ENCODE measurements at regions not wholly inside any gene's neighbourhood (a gene's known extent, or its start where the extent isn't known, plus 50 kb on each side); places are given as distances from the start of the nearest gene placed in this dataset.

DNA sequence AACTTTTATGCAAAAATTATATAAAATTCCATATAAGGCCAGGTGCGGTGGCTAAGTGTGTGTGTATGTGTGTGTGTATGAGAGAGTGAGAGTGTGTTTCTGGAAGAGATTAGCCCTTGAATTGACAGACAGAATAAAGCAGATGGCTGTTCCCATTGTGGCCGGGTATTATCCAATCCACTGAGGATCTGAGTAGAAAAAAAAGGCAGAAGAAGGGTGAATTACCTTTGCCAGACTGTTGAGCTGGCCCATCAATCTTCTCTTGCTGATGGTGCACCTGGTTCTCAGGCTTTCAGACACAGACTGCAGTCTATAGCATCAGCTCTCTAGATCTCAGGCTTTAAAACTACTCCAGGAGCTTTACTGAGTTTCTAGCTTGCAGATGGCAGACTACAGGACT, 92.2 kb upstream of the SLIT2 start:
- BruUV-seq (replicated peaks) = no TSS peak
- ATAC-seq = no peak
- TF ChIP-seq ELK1 (IDR thresholded peaks at IDR 0.05; ENCODE audit: low read depth, low read length) (no peak), SMC3 (IDR thresholded peaks at IDR 0.05; ENCODE audit: borderline replicate concordance, low read length) (no peak), EP300 (IDR thresholded peaks at IDR 0.05; ENCODE audit: borderline replicate concordance in 1 of 2, control insufficient read depth in 1 of 2, low read depth in 2 of 2, low read length in 2 of 2) (no peak), RUNX3 (IDR thresholded peaks at IDR 0.05; ENCODE audit: low read length) (no peak)
- H3K27me3 ChIP-seq (replicated peaks in 1 of 2; ENCODE audit: control insufficient read depth in 2 of 2, insufficient read depth in 2 of 2, low read length in 1 of 2) = no peaks in the 10 kb centered on the region
- H3K4me2 ChIP-seq (ENCODE audit: control insufficient read depth, insufficient read depth) = no peak overlapping the region
- intact Hi-C loops (cut with micrococcal nuclease; ENCODE audit: unreplicated experiment) = no loop called here
- no peak for DNase-seq (ENCODE audit: low read depth, low spot score)
- CTCF ChIA-PET = no interaction called here
- H3K9me3 ChIP-seq (replicated peaks; ENCODE audit: control insufficient read depth, insufficient read depth, low read length) = no peaks in the 10 kb centered on the region
- in situ Hi-C loops (cut with MboI) = no loop called here
- WGBS (ENCODE audit: insufficient coverage, insufficient replicate concordance, low lambda C conversion rate, missing lambda C conversion rate) = 20% methylated on average over 2 of the region's 2 CpGs
- H3K4me3 ChIP-seq = no peak overlapping the region
- H3K36me3 ChIP-seq (ENCODE audit: control insufficient read depth in 2 of 2, insufficient read depth in 2 of 2, low read length in 1 of 2) = no peaks in the 10 kb centered on the region
- no peak overlapping the region for H2AFZ ChIP-seq (ENCODE audit: control insufficient read depth, low read depth, low read length)
- H3K79me2 ChIP-seq (ENCODE audit: control insufficient read depth, insufficient read depth, low read length) = no peaks in the 10 kb centered on the region
- no peak for FAIRE-seq
- H4K20me1 ChIP-seq (ENCODE audit: control insufficient read depth, insufficient read depth) = no peaks in the 10 kb centered on the region
- no peaks in the 10 kb centered on the region for H3K4me1 ChIP-seq (ENCODE audit: control insufficient read depth, insufficient read depth, low read length)
- no peak overlapping the region for H3K27ac ChIP-seq (ENCODE audit: control insufficient read depth, insufficient read depth)
- H3K9ac ChIP-seq (ENCODE audit: control insufficient read depth, insufficient read depth, low read length) = no peak overlapping the region
- POLR2A ChIA-PET = no interaction called here
- RAD21 ChIA-PET (ENCODE audit: unreplicated experiment) = no interaction called here
- SMC1A ChIA-PET (ENCODE audit: uncharacterized antibody, unreplicated experiment) = no interaction called here

DNA sequence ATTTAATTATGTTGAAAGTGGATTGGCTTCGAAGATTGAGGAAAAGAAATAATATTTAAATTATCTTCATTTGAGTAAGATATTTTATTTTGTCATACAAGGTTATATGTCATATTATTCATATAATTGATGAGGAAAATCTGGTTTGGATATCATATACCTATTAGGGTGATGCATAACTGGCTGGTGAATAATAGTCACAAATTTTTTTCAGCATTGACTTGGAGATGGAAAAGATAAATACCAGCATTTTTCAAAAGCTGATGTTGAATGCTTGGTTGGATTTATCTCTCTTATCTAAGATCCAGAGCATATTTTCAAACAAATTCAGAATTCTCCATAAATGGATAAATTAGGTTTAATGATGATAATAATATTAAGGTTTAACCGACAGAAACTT, 93.5 kb upstream of the SLIT2 start:
- CTCF ChIA-PET = no interaction called here
- DNase-seq (ENCODE audit: low read depth, low spot score) (no peak), ATAC-seq (no peak), FAIRE-seq (no peak)
- Histone ChIP-seq H3K27me3 (replicated peaks in 1 of 2; ENCODE audit: control insufficient read depth in 2 of 2, insufficient read depth in 2 of 2, low read length in 1 of 2) (no peaks in the 10 kb centered on the region), H3K9ac (ENCODE audit: control insufficient read depth, insufficient read depth, low read length) (no peak overlapping the region), H3K4me3 (no peak overlapping the region), H3K4me1 (ENCODE audit: control insufficient read depth, insufficient read depth, low read length) (no peaks in the 10 kb centered on the region), H3K9me3 (replicated peaks; ENCODE audit: control insufficient read depth, insufficient read depth, low read length) (no peaks in the 10 kb centered on the region), H4K20me1 (ENCODE audit: control insufficient read depth, insufficient read depth) (no peaks in the 10 kb centered on the region), H2AFZ (ENCODE audit: control insufficient read depth, low read depth, low read length) (no peak overlapping the region), H3K4me2 (ENCODE audit: control insufficient read depth, insufficient read depth) (no peak overlapping the region), H3K79me2 (ENCODE audit: control insufficient read depth, insufficient read depth, low read length) (no peaks in the 10 kb centered on the region), H3K36me3 (ENCODE audit: control insufficient read depth in 2 of 2, insufficient read depth in 2 of 2, low read length in 1 of 2) (no peaks in the 10 kb centered on the region), H3K27ac (ENCODE audit: control insufficient read depth, insufficient read depth) (no peak overlapping the region)
- TF ChIP-seq HDGF (IDR thresholded peaks at IDR 0.05) (no peak), IKZF1 (conservative IDR thresholded peaks at IDR 0.05) (no peak), BMI1 (IDR thresholded peaks at IDR 0.05; ENCODE audit: borderline replicate concordance) (no peak)
- RAD21 ChIA-PET (ENCODE audit: unreplicated experiment) = no interaction called here
- in situ Hi-C loops (cut with MboI) = no loop called here
- intact Hi-C loops (cut with micrococcal nuclease; ENCODE audit: unreplicated experiment) = no loop called here
- no TSS peak for BruUV-seq (replicated peaks)
- POLR2A ChIA-PET = no interaction called here
- SMC1A ChIA-PET (ENCODE audit: uncharacterized antibody, unreplicated experiment) = no interaction called here
- 27% methylated on average over 2 of the region's 2 CpGs for WGBS (ENCODE audit: insufficient coverage, insufficient replicate concordance, low lambda C conversion rate, missing lambda C conversion rate)

Measured in GM12878 (cell line).